Esophagus (tissue), 2 donors: ENCODE measurements at regions not wholly inside any gene's neighbourhood (a gene's known extent, or its start where the extent isn't known, plus 50 kb on each side); places are given as distances from the start of the nearest gene placed in this dataset.
"Not testable (repeated sequence)": the region's sequence is repeated elsewhere in the genome, so short reads cannot be mapped to it uniquely, and the experiment has no call there.

ENCODE experiments used
- H3K27ac ChIP-seq, 2 donors: one replicate each; pipeline ENCODE4 v1.5.1; 2013; ENCODE audit warnings: low read depth in 2 of 2, mild to moderate bottlenecking in 2 of 2, inconsistent platforms in 1 of 2, low read length in 1 of 2, moderate library complexity in 1 of 2
- H3K27me3 ChIP-seq, 2 donors: one replicate each; pipeline ENCODE4 v1.6.1; 2013; ENCODE audit warnings: low read length in 2 of 2, control low read depth in 1 of 2, mild to moderate bottlenecking in 1 of 2; ENCODE audit not compliant: insufficient read depth in 2 of 2, control insufficient read depth in 1 of 2
- H3K36me3 ChIP-seq, 2 donors: one replicate each; pipeline ENCODE4 v1.6.1; 2013; ENCODE audit warnings: low read length in 1 of 2; ENCODE audit not compliant: control insufficient read depth in 2 of 2, insufficient read depth in 2 of 2
- H3K4me1 ChIP-seq, 2 donors: one replicate each; pipeline ENCODE4 v1.6.1; 2013; ENCODE audit warnings: low read length in 1 of 2; ENCODE audit not compliant: control insufficient read depth in 2 of 2, insufficient read depth in 2 of 2
- H3K4me3 ChIP-seq, 2 donors: one replicate each; pipeline ENCODE4 v1.5.1; 2013; ENCODE audit warnings: low read length in 2 of 2, mild to moderate bottlenecking in 2 of 2, low read depth in 1 of 2, moderate library complexity in 1 of 2
- H3K9me3 ChIP-seq, 2 donors: one replicate each; pipeline ENCODE4 v1.6.1; 2013; ENCODE audit warnings: mild to moderate bottlenecking in 2 of 2, low read depth in 1 of 2, low read length in 1 of 2, moderate library complexity in 1 of 2; ENCODE audit not compliant: control insufficient read depth in 2 of 2, insufficient read depth in 1 of 2
- WGBS, 2 donors: extraction: QIAGEN DNeasy Blood & Tissue Kit; methylation state at CpG; one replicate each; pipeline ENCODE4 v1.1.7; 2013; 5-methylcytosine and 5-hydroxymethylcytosine counted together
- donor health status: healthy with polysubstance abuse.
- donor health status: Bipolar disorder and iron deficiency.

- 92% methylated on average over 31 of the region's 31 CpGs for WGBS, 2 donors
- Histone ChIP-seq H3K4me1 (no peaks in the 10 kb centered on the region), H3K36me3 (no peaks in the 10 kb centered on the region), H3K27ac (no peak overlapping the region), H3K9me3 (peaks cover 3 to 5% of the 10 kb centered on the region in 2 donors), H3K27me3 (no peaks in the 10 kb centered on the region), H3K4me3 (no peak overlapping the region)
Measured at GRCh38 chr3:162702768-162703385, 1206.3 kb downstream of the OTOL1 start.

GRCh38 chr3:162704238-162704637 is 1207.6 kb downstream of the OTOL1 start:
- no peaks in the 10 kb centered on the region for H3K27me3 ChIP-seq
- no peak overlapping the region for H3K27ac ChIP-seq
- H3K4me3 ChIP-seq: no peak overlapping the region
- H3K4me1 ChIP-seq: no peaks in the 10 kb centered on the region
- WGBS, 2 donors: 25% methylated on average over 1 of the region's 1 CpG
- peaks cover 3 to 5% of the 10 kb centered on the region in 2 donors for H3K9me3 ChIP-seq
- no peaks in the 10 kb centered on the region for H3K36me3 ChIP-seq

- peaks cover 3 to 5% of the 10 kb centered on the region in 2 donors for H3K9me3 ChIP-seq
- H3K27me3 ChIP-seq: no peaks in the 10 kb centered on the region
- WGBS, 2 donors: 65 to 75% methylated on average over 5 of the region's 5 CpGs
- H3K27ac ChIP-seq: no peak overlapping the region
- no peaks in the 10 kb centered on the region for H3K4me1 ChIP-seq
- H3K4me3 ChIP-seq: no peak overlapping the region
- H3K36me3 ChIP-seq: no peaks in the 10 kb centered on the region
Measured at GRCh38 chr3:162704799-162705385, 1208.3 kb downstream of the OTOL1 start.

GRCh38 chr3:162708394-162708793 is 1211.8 kb downstream of the OTOL1 start:
- H3K36me3 ChIP-seq, H3K9me3 ChIP-seq, H3K4me3 ChIP-seq, H3K27ac ChIP-seq, H3K4me1 ChIP-seq, H3K27me3 ChIP-seq: not testable (repeated sequence)
- 83 to 95% methylated on average over 2 of the region's 2 CpGs for WGBS, 2 donors

GRCh38 chr3:162708942-162709706 is 1212.5 kb downstream of the OTOL1 start:
- H3K36me3 ChIP-seq, H3K9me3 ChIP-seq, H3K4me3 ChIP-seq, H3K27ac ChIP-seq, H3K4me1 ChIP-seq, H3K27me3 ChIP-seq: not testable (repeated sequence)
- 74 to 80% methylated on average over 15 of the region's 15 CpGs for WGBS, 2 donors

- no peak overlapping the region for H3K4me3 ChIP-seq
- H3K27me3 ChIP-seq: no peaks in the 10 kb centered on the region
- no peak overlapping the region for H3K27ac ChIP-seq
- H3K36me3 ChIP-seq: no peaks in the 10 kb centered on the region
- no peaks in the 10 kb centered on the region for H3K4me1 ChIP-seq
- WGBS, 2 donors: 90 to 93% methylated on average over 29 to 30 of the region's 30 CpGs
- H3K9me3 ChIP-seq: peaks cover 0 to 2% of the 10 kb centered on the region in 2 donors
Measured at GRCh38 chr3:162710332-162711112, 1213.9 kb downstream of the OTOL1 start.

- not testable (repeated sequence) for H3K4me3 ChIP-seq, H3K9me3 ChIP-seq
- WGBS, 2 donors: 70 to 73% methylated on average over 6 of the region's 6 CpGs
Measured at GRCh38 chr3:162717074-162717473, 1220.5 kb downstream of the OTOL1 start.

GRCh38 chr3:162718697-162719096 is 1222.1 kb downstream of the OTOL1 start:
- Histone ChIP-seq H3K36me3 (no peaks in the 10 kb centered on the region), H3K4me1 (no peaks in the 10 kb centered on the region), H3K27me3 (no peaks in the 10 kb centered on the region), H3K9me3 (no peaks in the 10 kb centered on the region), H3K27ac (no peak overlapping the region), H3K4me3 (no peak overlapping the region)
- WGBS, 2 donors: 38 to 53% methylated on average over 2 of the region's 2 CpGs

More at GRCh38 chr3:162717074-162717473, 1220.5 kb downstream of the OTOL1 start:
- not testable (repeated sequence) for H3K27me3 ChIP-seq, H3K4me1 ChIP-seq, H3K36me3 ChIP-seq, H3K27ac ChIP-seq

GRCh38 chr3:162719684-162720341 is 1223.2 kb downstream of the OTOL1 start:
- no peaks in the 10 kb centered on the region for H3K9me3 ChIP-seq
- no peaks in the 10 kb centered on the region for H3K27me3 ChIP-seq
- no peaks in the 10 kb centered on the region for H3K4me1 ChIP-seq

More at GRCh38 chr3:162719684-162720341, 1223.2 kb downstream of the OTOL1 start:
- no peak overlapping the region for H3K4me3 ChIP-seq
- H3K27ac ChIP-seq: no peak overlapping the region
- no peaks in the 10 kb centered on the region for H3K36me3 ChIP-seq
